IgD-negative memory B cell (primary cell): ENCODE measurements at regions not wholly inside any gene's neighbourhood (a gene's known extent, or its start where the extent isn't known, plus 50 kb on each side); places are given as distances from the start of the nearest gene placed in this dataset.

Experiments
- H3K27ac Mint-ChIP-seq, 3 donors: one replicate each; pipeline ENCODE4 v1.8.0; 2020 to 2022; ENCODE audit warnings: mild to moderate bottlenecking in 3 of 3, mixed read lengths in 3 of 3, moderate library complexity in 1 of 3
- H3K27me3 Mint-ChIP-seq: one replicate; pipeline ENCODE4 v1.8.0; 2021; ENCODE audit warnings: mixed read lengths
- H3K36me3 Mint-ChIP-seq: one replicate; pipeline ENCODE4 v1.8.0; 2020; ENCODE audit warnings: mild to moderate bottlenecking, mixed read lengths
- H3K4me1 Mint-ChIP-seq, 3 donors: one replicate each; pipeline ENCODE4 v1.8.0; 2020 to 2022; ENCODE audit warnings: mixed read lengths in 3 of 3, mild to moderate bottlenecking in 1 of 3
- H3K4me3 Mint-ChIP-seq, 4 donors: one replicate each; pipeline ENCODE4 v1.8.0; 2020 to 2022; ENCODE audit warnings: mild to moderate bottlenecking in 4 of 4, mixed read lengths in 4 of 4, moderate library complexity in 3 of 4
- H3K9me3 Mint-ChIP-seq, 3 donors: one replicate each; pipeline ENCODE4 v1.8.0; 2020 to 2021; ENCODE audit warnings: mixed read lengths in 3 of 3, mild to moderate bottlenecking in 1 of 3

DNA sequence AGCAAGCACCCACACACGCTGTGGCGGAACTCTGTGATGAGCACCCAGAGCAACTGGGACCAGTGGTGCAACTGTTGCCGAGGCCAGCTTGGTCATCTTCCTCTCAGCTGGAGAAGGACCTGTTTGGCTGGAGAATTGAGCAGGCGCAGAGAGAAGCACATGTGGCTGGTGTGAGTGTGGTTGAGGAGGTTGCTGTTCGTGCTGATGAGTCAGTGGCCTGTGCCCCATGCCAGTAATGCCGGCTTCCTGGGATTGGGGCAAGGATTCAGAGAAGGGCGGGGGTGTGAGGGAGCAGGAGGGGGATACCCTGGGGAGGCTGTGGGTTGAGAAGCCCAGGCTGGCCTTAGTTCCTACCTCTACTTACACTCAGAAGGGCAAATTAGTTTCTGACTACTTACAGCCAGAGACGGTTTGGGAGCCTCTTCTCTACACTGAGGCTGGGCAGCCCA, 57.5 kb upstream of the EPS8L3 start:
- H3K27me3 Mint-ChIP-seq = no peaks in the 10 kb centered on the region
- H3K36me3 Mint-ChIP-seq = no peaks in the 10 kb centered on the region
- H3K27ac Mint-ChIP-seq = no peak overlapping the region
- H3K4me3 Mint-ChIP-seq = no peak overlapping the region
- H3K9me3 Mint-ChIP-seq = no peaks in the 10 kb centered on the region
- peaks cover 6 to 13% (median 10%) of the 10 kb centered on the region in 3 donors for H3K4me1 Mint-ChIP-seq

GRCh38 chr1:109819906-109820305, 56.2 kb upstream of the EPS8L3 start:
- H3K9me3 Mint-ChIP-seq = no peaks in the 10 kb centered on the region
- H3K36me3 Mint-ChIP-seq = peaks cover under 1% of the 10 kb centered on the region
- H3K27me3 Mint-ChIP-seq = no peaks in the 10 kb centered on the region
- H3K4me3 Mint-ChIP-seq = no peak overlapping the region
- H3K27ac Mint-ChIP-seq = no peak overlapping the region
- peaks cover 9 to 15% (median 13%) of the 10 kb centered on the region in 3 donors for H3K4me1 Mint-ChIP-seq

DNA sequence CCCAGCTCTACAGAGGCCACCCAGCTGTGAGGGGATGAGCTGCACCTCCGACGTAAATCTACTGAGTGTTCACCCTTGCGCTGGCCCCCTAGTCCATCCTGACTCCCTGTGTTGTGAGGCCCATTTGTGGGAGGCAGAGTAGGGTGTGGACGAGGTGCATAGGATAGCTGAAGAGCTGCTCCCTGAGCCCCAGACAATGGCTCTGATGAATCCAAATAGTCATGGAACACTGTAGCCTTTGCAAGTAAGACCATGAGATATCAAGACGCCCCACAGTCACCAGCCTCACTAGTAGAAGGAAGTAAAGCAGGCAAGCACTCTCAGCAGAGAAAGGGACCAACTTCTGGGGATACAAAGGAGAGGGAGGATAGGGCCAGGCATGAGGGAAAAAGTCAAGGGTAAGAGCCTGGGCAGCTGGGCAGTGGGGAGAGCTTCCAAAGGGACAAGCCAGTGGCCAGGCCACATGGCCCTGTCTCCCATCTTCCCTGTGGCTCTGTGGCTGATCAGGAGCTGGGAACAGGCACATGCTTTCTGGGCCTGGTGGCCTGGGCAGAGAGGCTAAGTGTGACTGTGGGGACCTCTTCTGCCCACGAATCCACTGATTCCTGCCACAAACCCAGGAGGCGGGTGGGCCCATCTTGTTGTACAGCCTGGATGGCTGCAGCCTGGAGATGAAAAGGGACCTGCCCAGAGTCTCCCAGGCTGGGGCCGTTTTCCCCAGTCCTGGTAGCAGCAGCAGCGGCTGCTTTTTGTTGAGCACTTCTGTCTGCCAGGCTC, 55.5 kb upstream of the EPS8L3 start:
- Mint-ChIP-seq H3K4me3 (no peak overlapping the region), H3K36me3 (peaks cover 2% of the 10 kb centered on the region), H3K4me1 (peaks cover 15 to 17% (median 16%) of the 10 kb centered on the region in 3 donors), H3K9me3 (no peaks in the 10 kb centered on the region), H3K27me3 (no peaks in the 10 kb centered on the region), H3K27ac (no peak overlapping the region)

- H3K27me3 Mint-ChIP-seq = no peaks in the 10 kb centered on the region
- no peak overlapping the region for H3K4me3 Mint-ChIP-seq
- peaks cover 2% of the 10 kb centered on the region for H3K36me3 Mint-ChIP-seq
- no peak overlapping the region for H3K27ac Mint-ChIP-seq
- H3K4me1 Mint-ChIP-seq = peaks cover 15 to 17% (median 17%) of the 10 kb centered on the region in 3 donors
- no peaks in the 10 kb centered on the region for H3K9me3 Mint-ChIP-seq
Observed at GRCh38 chr1:109818271-109818987, 54.7 kb upstream of the EPS8L3 start.

GRCh38 chr1:109817881-109818270, 54.2 kb upstream of the EPS8L3 start:
- Mint-ChIP-seq H3K4me3 (no peak overlapping the region), H3K36me3 (peaks cover 2% of the 10 kb centered on the region), H3K27ac (no peak overlapping the region), H3K9me3 (no peaks in the 10 kb centered on the region), H3K27me3 (no peaks in the 10 kb centered on the region), H3K4me1 (peaks cover 20 to 22% (median 20%) of the 10 kb centered on the region in 3 donors)

DNA sequence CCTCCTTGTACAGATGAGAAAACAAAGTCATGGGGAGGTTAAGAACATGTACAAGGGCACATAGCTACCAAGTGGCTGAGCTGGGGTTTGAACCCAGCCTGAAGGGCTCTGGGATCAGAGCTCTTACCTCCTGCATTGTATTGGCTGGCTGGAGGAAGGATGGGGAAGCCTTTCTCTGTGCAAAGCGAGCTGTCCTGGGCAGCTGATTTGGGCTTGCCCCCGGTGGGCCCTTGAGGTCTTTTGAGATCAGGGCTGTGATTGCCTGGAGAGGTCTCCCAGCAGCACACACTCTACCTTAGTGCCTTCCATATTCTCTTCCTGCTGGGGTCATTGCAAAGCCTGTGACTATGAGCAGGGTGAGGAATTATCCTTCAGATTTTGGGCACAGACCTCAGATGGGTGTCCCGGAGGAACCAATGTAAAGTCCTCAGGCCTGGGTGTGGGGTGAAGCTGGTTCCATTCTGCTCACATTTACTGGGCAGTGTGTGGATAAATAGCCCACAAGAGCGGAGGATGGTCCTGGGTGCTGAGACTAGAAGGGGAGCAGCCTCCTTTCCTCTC, 53.3 kb upstream of the EPS8L3 start:
- no peaks in the 10 kb centered on the region for H3K9me3 Mint-ChIP-seq
- no peak overlapping the region for H3K27ac Mint-ChIP-seq
- H3K4me1 Mint-ChIP-seq = peaks cover 21 to 26% (median 22%) of the 10 kb centered on the region in 3 donors
- no peak overlapping the region for H3K4me3 Mint-ChIP-seq
- peaks cover 2% of the 10 kb centered on the region for H3K36me3 Mint-ChIP-seq
- no peaks in the 10 kb centered on the region for H3K27me3 Mint-ChIP-seq

DNA sequence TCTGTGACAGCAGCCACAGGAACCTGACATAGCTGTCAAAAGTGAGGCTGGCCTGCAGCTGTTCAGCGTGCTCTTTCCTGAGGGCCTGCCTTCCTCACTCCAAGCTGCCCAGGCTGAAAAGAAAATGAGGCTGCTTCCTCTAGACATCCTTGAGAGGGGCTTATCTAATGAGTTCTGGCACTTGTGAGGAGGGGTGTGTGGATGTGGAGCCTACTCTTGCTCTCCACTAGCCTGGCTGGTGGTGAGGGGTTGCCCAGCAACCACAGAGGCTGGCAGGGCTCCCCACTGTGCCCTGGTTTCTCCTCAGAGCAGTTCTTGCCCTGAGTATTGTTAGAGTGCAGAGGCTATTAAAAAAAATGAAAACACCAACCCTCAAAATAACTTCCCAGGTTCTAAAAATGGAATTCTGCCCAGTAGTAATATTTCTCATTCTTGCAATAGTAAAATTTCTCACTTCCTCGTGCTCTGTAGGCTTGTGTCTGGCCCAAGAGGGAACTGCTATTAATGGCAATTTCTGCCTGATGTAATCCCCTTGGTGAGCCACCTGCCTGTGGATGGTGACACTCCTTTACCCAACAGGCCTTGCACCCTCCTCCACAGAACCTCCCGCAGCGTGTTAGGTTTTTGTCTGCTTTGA, 52.6 kb upstream of the EPS8L3 start:
- Mint-ChIP-seq H3K9me3 (no peaks in the 10 kb centered on the region), H3K4me3 (peak overlapping the region in 2 of 4 donors; percentile 2 to 55), H3K27ac (no peak overlapping the region), H3K36me3 (peaks cover 2% of the 10 kb centered on the region), H3K4me1 (peaks cover 21 to 26% (median 22%) of the 10 kb centered on the region in 3 donors), H3K27me3 (no peaks in the 10 kb centered on the region)

DNA sequence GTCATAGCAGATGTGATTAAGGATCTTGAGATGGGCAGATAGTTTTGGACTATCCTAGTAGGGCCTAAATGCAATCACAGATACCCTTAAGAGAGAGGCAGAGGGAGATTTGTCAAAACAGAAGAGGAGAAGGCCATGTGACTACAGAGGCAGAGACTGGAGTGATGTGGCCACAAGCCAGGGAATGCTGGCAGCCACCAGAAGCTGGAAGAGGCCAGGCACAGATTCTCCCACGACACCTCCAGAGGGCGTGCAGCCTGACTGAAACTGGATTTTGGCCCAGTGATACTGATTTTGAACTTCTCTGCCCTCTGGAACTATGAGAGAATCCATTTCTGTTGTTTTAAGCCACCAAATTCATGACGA, 52.1 kb upstream of the EPS8L3 start:
- H3K27me3 Mint-ChIP-seq = no peaks in the 10 kb centered on the region
- H3K4me3 Mint-ChIP-seq = peak overlapping the region in 1 of 4 donors; percentile 82
- peak overlapping the region in 1 of 3 donors; percentile 89 for H3K27ac Mint-ChIP-seq
- H3K9me3 Mint-ChIP-seq = no peaks in the 10 kb centered on the region
- peaks cover 2% of the 10 kb centered on the region for H3K36me3 Mint-ChIP-seq
- H3K4me1 Mint-ChIP-seq = peaks cover 21 to 26% (median 22%) of the 10 kb centered on the region in 3 donors

- H3K27ac Mint-ChIP-seq = peak overlapping the region in 1 of 3 donors; percentile 89
- H3K4me3 Mint-ChIP-seq = peak overlapping the region in 2 of 4 donors; percentile 18 to 82
- peaks cover 2% of the 10 kb centered on the region for H3K36me3 Mint-ChIP-seq
- H3K4me1 Mint-ChIP-seq = peaks cover 21 to 26% (median 22%) of the 10 kb centered on the region in 3 donors
- H3K9me3 Mint-ChIP-seq = no peaks in the 10 kb centered on the region
- no peaks in the 10 kb centered on the region for H3K27me3 Mint-ChIP-seq
Observed at GRCh38 chr1:109814993-109815786, 51.5 kb upstream of the EPS8L3 start.

- peaks cover 2% of the 10 kb centered on the region for H3K36me3 Mint-ChIP-seq
- H3K27me3 Mint-ChIP-seq = no peaks in the 10 kb centered on the region
- H3K27ac Mint-ChIP-seq = peak overlapping the region in 1 of 3 donors; percentile 1
- H3K4me1 Mint-ChIP-seq = peaks cover 22 to 26% (median 26%) of the 10 kb centered on the region in 3 donors
- H3K9me3 Mint-ChIP-seq = no peaks in the 10 kb centered on the region
- no peak overlapping the region for H3K4me3 Mint-ChIP-seq
Observed at GRCh38 chr1:109814223-109814622, 50.5 kb upstream of the EPS8L3 start.
